ENCODE measurements at regions not wholly inside any gene's neighbourhood (a gene's known extent, or its start where the extent isn't known, plus 50 kb on each side); places are given as distances from the start of the nearest gene placed in this dataset.

- TF ChIP-seq FOXP2 (optimal IDR thresholded peaks at IDR 0.05; ENCODE audit: borderline replicate concordance, extremely low read depth, extremely low read length, insufficient read depth) (no peak), REST (IDR thresholded peaks at IDR 0.05; ENCODE audit: insufficient read depth in 1 of 2, low read depth in 2 of 2, low read length in 2 of 2) (no peak), SIN3A (IDR thresholded peaks at IDR 0.05; ENCODE audit: borderline replicate concordance, insufficient read depth, low read length) (no peak)
Observed at GRCh38 chr11:130806746-130807145, 109.5 kb downstream of the SNX19 start.

Data from PFSK-1 (cell line).